Colon (tissue), 2 donors: ENCODE measurements at regions not wholly inside any gene's neighbourhood (a gene's known extent, or its start where the extent isn't known, plus 50 kb on each side); places are given as distances from the start of the nearest gene placed in this dataset.

Source experiments
- FAIRE-seq: peaks from 2 replicates; lab custom pipeline; 2012; peaks lifted over from hg19 to GRCh38; lab: Jason Lieb, UNC
- donor health status: control.
- donor health status: control.

DNA sequence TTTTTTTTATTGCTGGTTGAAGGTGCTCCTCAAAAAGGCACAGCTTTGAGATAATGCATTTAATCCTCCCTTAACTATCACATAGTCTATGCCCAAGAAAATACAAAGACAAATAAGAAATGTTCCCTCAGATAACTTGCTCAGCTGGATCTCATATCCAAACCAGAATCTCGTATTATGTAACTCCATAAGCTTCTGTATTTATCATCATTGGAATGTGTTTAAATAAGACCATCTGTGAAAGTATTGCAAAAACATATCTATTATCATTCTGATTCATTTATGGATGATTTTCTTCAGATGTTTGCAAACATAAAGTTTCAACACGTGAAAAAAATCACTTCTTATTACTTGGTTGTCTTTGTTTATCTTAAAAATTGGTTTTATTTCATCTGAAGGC is 190.9 kb downstream of the IRS2 start:
- FAIRE-seq = peak; percentile 21

DNA sequence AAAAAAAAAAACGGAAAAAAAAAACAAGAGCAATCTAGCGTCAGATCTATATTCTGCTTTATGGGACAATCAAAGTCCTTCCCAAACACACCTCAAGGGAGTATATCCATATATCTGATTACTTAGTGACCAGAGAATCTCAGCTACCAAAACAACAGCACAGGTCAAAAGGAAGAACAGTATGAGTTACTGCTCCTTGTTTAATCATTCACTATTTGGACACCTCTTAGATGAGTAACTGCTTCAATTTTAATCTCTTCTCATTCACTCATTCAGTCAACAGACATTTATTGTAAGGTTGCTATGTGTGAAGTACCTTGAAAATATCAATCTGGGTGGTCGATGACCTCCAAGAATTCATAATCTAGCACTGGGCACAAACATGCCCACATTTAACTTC is 193.2 kb downstream of the IRS2 start:
- FAIRE-seq = peak; percentile 96

DNA sequence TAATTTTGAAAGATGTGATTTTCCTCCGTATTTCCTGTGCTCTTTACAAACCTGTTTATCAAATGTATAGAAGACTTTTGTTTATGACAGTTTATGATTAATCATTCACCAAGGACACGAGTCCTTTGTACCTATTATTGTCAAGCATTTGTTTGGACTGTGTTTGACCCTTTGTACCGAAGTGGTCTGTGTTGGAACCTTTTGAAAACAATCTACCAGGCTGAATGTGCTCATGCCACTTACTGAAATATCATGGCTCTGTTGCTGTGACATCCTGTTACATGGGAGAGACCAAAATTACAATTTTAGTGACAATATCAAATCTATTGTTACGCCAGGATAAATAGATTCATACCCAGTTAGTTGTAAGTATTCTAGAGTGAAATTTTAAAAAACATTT is 193.6 kb downstream of the IRS2 start:
- no peak for FAIRE-seq

DNA sequence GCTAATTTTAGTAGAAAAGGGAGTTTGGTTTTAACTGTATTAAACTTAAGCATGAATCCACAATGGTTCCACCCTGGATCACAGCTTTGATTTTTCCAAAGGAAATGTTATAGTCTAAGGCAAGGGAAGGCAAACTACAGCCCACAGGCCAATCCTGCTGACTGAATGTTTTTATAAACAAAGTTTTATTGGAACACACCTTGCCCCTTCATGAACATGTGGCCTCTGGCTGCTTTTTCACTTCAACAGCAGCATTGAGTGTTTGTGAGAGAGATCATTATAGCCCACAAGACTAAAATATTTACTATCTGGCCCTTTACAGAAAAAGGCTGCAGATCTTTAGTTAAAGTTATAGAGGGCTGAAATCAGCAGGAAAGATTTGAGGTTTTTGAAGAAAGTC is 198.7 kb downstream of the IRS2 start:
- FAIRE-seq = no peak

DNA sequence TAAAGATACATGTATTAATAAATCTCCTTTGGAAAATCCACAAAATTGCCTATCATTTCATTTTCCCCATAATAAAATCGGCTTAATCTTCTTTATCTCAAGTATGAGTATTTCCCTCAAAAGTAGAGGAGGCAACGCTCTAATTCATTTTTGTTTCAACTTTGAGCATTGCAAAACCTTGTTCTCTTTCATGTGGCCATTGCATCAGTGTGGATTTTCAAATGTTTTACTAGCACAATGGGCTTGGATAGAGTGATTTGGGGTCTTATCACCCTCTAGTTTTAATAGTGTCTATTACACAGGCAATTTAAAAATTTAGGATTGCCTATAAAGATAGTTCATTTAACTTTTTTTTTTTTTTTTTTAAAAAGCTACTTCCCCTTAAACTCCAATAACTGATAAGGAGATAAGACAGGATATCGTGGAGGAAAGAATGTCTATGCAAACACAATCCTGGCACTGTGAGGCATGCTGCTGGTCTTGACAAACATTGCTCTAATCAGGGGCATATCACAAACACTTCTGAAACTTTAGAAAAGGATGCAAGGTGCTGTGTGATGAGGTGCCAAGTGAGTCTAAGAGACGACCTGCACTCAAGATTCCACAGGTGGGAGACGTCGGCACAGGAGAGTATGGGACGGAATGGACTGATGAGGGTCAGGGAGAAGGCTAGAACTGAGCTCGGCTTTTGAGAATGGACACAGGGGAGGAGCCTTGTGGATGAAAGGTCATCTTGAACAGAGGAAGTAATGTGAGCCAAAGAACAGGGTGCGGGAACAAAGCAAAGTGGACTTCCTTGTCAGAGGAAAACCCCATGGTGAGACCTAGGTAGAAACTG is 199.7 kb downstream of the IRS2 start:
- peak; percentile 36 for FAIRE-seq

DNA sequence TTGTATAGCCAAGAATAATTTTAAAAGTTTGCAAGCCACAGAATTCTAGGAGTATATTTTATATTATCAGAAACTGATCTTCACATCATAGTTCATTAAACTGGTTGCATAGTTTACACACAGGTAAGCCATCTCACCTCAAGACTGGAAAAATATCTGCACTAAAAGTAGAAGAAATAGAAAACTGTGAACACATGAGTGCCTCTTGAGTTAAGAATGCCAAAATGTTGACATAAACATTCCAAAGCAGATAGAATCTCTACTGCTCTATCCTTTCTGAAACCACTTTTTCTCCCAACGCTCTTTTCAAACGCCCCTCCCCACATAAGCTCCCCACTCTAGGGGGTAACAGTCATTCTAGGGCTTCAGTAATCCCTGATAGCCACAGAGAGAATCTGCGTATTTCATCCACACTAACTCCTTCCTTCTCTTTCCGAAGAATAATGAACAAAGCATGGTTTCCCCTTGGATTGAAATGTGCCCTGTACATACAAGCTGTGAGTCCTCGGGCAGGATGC is 201.5 kb downstream of the IRS2 start:
- FAIRE-seq = no peak

DNA sequence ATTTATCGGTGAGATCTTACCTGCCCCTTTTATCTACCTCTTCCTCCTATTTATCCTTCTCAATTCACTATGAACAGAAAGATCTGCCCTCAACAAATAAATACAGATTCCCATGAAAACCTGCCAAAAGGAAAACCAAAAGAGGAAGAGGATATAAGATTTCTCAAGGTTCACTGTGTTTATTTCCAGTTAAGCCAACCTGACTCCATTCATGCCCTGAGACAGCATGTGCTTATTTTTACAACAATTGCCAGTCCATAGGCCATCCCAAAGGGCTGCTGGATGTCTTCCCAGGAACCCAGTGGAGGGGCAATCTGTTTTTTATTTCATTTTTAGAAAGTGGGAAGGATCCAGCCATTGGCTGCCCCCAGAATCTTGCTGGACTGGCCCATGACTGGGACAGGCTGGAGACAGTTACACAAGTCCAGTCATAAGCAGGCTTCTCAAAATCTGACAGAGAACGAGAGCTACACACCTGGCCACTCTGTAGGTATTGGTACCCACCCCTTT is 209.1 kb downstream of the IRS2 start:
- no peak for FAIRE-seq

DNA sequence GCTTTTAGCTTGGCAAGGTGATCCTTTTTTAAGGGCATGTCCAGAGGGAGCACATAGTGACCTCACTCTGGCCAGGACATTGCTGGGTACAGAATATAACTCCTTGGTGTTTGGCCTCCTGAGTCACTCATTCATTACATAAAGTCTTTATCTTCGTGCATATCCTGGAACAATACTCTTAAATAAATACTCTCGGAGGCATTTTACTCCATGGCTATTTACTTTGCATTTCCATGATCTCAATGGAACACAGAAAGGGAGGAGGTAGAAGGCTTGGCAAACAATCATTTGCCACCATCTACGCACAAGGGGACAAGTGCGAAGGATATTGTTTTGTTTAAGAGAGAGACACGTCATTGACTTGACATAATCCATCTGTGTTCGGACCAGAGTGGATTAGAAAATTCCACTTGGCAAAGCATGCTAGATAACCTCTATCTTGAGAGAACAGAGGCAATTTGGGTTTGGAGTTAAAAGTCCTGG is 210.0 kb downstream of the IRS2 start:
- peak; percentile 36 for FAIRE-seq

DNA sequence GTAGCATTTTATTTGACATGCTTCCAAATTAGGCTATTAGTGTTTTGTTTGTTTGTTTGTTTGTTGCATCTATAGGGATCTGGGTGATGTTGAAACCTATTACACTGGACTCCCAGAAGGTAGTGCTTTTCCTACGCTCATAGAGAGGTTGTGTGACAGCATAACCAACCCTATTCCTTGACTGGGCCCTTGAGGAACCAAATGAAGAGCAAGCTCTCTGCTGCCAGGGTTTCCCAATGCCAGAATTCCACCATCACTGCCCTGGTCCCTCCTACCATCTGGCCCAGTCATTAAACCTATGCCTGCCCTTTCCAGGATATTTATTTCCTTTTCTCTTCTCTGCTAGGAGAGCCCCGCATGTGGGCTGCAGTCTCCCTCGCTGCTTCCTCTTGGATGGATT is 210.6 kb downstream of the IRS2 start:
- FAIRE-seq = no peak

DNA sequence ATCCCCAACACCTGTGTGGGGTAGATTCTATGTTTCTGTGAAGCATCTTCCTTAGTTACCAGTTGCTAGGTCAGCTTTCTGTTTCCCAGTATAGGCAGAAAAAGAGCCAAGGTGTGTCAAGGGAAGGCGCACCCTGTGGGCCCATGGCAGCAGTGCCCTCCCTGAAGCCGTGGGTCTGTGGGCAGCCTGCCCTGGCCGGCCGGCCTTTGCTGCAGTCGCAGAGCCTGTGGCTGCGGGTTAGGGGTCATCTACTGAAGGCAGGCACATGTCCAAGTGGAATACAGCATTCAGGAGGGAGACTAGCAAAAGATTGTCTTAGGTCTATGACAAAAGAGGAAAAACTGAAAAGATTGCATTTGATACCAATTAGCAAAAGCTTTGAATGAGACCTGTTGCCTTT is 214.0 kb downstream of the IRS2 start:
- no peak for FAIRE-seq

DNA sequence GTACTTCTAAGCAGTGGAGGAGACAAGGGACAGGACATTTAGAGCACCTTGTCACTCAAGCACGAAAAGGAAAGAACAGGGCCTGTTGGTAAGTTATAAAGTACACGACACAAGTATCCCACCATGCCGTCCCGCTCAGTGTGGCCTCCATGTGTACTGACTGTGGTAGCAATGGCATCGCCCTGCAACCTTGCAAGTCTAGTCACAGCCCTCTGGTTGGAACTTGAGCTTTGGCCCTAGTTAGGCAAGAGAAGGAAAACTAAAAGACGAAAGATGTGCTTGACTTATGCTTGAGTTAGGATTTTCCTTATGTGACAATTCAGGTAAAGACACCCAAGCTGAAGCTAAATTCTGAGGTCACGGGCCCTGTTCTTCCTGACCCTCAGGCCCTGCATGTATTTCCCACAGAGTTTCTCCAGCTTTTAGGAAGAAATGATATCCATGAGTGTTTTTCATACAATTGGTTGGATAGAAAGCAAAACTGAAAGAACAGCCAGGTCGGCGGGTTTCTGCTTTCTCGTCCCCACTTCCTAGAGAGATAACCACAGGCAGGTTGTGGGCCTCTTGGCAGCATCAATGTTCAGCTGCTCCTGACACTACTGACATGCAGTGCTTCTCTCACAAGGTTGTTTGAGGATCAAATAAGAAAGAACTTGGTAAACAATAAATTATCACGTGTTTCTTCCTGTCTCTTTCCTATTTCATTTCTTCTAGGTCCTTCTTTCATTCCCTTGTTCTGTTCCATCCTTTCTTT is 216.2 kb downstream of the IRS2 start:
- FAIRE-seq = no peak

DNA sequence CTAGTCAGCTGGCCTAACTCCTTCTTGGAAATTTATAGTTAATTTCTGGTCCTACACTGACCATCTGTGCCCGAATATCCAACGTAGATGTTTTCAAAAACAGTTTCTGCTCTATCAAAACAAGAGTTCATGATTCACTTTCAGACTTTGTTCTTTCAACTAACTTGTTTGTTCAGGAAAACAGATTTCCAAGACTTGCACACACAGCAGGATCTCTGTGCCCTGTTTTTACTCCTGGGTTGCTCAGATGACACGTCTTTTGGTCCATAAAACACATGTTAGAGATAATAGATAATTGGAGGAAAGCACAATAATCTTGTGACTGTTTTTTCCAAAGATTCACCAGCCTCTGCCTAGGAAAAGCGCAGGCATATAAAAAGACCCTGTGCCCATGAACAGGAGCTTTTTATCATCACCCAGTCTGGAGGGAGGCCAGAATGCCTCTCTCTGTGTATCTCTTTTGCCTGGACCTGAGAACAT is 218.0 kb downstream of the IRS2 start:
- FAIRE-seq = no peak

DNA sequence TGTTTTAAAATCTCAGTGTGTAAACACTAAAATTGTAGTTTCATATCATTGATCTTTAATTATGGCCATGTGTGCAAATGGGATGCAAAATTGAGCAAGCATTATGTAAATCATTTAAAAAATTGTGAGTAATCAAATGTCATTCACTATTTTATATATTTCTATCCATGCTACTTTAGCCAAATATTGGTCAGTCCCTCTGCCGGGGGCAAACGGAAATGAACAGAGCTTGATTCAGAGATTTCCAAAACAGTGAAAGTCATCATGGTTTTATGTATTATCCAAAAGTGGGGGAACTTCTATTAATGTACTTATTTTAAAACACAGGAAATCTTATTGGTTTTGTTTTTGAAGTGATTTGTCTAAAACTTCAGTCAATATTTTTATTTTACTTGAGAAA is 219.1 kb downstream of the IRS2 start:
- no peak for FAIRE-seq

DNA sequence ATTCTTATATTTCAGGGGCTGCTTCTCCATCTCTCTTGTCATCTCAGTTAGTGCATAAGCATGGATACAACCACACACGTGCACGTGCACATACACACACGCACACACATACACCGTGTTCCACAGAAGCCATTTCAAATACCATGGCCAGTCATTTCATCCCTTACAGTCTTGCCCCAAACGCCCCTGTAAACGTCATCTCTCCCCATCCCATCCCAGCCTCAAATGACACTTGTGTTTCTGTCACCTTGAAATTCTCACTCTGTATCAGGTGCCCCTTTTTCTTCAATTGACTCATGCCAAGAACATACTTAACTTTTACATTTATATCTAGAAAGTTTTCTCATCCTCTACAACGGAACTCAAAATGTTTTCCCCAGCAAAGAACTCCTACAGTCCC is 220.5 kb downstream of the IRS2 start:
- FAIRE-seq = no peak

DNA sequence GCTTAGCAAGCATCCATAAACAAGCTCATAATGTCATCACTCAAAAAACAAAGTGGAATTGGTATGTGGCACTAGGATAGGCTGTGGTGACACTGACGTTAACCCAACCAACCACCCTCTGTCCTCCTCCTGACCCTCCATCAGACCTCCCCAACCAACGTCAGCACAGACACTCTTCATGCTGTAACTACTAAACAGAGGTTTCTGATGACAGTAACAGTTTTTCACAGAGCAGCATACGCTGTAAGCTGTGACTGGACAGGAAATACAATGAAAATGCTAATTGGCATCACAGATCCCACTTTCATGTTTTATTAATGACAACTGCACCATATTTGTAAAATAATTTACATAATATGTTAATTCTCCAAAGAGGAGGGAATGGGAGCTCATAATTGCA is 238.0 kb downstream of the IRS2 start:
- FAIRE-seq = no peak

DNA sequence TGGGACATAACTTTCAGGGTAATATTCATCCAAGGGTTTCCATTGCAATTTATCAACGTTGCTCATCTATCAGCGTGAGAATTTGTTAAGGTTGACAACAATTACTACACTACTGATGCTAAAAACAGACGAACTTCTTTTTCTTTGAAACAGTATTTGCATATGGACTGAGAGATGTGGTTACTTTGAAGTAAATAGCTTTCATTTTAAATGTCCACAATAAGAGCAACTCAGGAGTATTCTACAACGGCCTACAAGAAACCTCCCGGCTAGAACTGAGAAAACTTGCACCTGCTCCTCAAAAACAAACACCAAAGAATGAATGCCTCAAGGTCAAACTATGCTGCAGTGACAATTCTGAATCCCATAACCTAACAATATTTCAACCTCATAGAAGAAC is 238.4 kb downstream of the IRS2 start:
- FAIRE-seq = no peak

DNA sequence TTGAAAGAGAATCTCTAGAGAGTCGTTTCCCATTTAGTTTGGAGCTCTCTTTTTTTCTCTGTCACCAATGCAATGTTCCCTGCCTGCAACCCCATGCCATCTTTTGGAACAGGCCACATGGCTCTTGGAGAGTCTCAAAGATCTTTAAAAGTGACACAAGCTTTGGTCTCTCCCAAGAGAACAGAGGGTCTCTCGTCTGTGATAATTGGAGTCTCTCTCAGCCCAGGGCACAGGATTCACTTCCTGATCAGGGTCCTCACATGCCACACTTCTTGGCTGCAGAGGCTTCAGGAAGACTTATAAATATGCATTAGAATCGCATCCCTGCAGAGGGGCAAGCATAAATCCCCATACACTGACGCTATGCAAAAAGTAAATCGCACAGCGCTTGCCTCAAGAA is 240.5 kb downstream of the IRS2 start:
- no peak for FAIRE-seq

DNA sequence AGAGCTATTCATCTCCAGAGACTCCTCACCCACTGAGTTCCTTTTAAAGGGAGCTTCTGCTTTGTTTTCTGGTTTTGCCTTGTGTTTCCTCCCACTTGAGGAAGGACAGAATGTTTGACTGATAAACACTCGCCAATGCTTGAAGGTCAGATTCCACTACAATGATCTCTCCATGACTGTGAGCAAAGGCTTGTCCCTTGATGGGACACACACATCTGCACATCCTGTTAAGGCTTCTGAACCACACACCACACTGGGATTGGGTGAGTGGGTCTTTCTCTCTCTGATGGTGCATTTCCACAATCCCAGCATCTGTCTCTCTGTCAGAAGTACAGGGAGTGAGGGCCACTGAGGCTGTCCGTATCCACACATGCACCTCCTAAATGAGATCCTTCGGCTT is 245.3 kb downstream of the IRS2 start:
- FAIRE-seq = no peak

DNA sequence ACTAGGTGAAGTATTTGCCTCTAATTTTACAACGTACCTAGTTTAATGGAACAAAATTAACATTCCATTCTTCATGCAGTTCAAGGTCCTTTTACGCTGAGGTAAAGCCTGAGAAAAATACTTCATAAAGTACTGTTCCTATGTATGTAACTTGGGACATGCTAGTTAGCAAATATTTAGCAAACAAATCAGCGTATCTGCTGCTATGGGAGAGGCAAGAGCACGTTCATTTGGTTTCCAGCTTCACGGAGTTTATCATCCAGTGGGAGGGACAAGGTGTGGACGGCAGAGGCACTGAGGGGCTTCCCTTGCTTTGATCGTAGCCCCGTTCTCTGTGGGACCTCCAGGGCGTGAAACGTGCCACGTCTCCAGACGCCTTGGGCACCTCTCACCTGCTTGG is 248.8 kb downstream of the IRS2 start:
- FAIRE-seq = no peak

DNA sequence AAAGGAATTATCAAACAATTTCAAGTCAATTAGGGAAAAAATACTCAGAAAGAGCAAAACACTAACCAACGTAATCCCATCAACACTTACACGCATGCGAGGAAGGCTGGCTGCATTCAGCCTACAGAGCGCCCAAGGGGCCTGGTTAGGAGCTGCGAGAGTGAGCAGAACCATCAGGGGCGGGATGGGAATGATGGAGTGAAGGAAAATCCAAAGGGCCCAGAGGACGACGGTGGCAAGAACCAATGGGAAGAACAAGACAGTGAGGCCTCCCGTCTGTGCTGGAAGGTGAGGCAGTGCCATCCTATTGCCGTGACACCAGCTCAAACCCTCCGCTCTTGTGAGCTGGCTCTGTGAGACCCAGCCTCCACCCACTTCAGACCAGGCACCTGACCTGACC is 253.0 kb downstream of the IRS2 start:
- FAIRE-seq = no peak

DNA sequence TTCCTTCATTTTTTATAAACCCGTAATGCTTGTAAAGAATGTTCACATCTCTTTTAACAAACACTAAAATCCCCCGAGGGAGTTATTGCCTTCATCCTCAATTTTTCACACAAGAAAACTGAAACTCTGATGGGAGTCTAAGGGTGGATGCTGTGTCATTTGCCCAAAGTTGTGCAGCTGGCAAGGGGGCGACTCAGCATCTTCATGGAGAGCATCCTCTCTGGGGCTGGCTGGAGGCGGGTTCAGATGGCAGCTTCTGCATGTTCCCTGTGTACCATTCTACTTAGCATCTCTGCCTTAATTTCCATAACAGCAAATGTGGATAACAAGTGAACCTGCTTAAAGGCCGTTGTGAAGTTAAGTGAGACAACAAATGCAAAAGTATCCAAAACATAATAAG is 256.4 kb downstream of the IRS2 start:
- FAIRE-seq = no peak

DNA sequence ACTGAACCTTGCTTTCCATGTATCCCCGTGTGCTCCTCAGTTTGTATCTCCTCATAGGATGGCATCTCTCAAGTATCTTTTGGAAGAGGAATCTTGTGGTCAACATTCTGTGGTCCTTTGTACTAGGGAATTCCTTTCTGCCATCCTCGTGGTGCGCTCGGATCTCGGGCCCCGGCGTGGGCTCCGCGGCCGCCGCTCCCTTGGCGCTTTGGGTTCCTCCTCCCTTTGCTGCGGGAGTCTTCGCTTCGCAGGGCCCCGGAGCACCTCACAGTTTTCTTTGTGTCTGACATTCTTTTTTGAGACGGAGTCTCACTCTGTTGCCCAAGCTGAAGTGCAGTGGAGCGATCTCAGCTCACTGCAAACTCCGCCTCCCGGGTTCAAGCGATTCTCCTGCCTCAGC is 264.7 kb downstream of the IRS2 start:
- FAIRE-seq = no peak

DNA sequence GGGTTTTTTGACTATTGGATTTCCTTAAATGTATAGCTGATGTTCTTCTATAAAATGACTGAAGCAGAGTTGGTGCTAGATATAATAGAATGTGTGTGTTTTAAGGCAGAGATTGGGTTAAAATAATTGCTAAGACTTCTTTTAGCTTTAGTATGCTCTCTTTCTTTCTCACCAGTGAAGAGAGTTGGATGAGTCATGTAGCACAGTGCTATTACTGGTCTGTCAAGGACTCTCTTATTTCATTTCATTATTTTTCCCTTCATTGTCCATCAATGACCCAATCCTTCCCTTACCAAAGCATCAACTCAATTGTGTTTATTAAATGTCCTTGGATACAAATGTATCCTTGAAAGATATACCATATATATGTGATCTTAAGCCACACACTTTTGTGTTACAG is 268.9 kb downstream of the IRS2 start:
- FAIRE-seq = no peak
